B cell (primary cell): ENCODE measurements at regions not wholly inside any gene's neighbourhood (a gene's known extent, or its start where the extent isn't known, plus 50 kb on each side); places are given as distances from the start of the nearest gene placed in this dataset.

ENCODE experiments used
- EZH2 ChIP-seq: IDR thresholded peaks from 2 replicates; pipeline ENCODE4 v1.6.1; 2012; ENCODE audit warnings: borderline replicate concordance, low read depth, mild to moderate bottlenecking, moderate library complexity, low read length; ENCODE audit not compliant: insufficient read depth, poor library complexity, severe bottlenecking
- TF ChIP-seq, protein P1 (sequence below): fragments of 200-600 bp; IDR thresholded peaks from one replicate; pipeline ENCODE4 v1.8.0; 2022; ENCODE audit warnings: antibody characterized with exemption, mild to moderate bottlenecking

GRCh38 chr9:90478821-90479220 lies 163.8 kb downstream of the DIRAS2 start:
- TF ChIP-seq, protein P1, sequence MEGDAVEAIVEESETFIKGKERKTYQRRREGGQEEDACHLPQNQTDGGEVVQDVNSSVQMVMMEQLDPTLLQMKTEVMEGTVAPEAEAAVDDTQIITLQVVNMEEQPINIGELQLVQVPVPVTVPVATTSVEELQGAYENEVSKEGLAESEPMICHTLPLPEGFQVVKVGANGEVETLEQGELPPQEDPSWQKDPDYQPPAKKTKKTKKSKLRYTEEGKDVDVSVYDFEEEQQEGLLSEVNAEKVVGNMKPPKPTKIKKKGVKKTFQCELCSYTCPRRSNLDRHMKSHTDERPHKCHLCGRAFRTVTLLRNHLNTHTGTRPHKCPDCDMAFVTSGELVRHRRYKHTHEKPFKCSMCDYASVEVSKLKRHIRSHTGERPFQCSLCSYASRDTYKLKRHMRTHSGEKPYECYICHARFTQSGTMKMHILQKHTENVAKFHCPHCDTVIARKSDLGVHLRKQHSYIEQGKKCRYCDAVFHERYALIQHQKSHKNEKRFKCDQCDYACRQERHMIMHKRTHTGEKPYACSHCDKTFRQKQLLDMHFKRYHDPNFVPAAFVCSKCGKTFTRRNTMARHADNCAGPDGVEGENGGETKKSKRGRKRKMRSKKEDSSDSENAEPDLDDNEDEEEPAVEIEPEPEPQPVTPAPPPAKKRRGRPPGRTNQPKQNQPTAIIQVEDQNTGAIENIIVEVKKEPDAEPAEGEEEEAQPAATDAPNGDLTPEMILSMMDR, result no peak
- TF ChIP-seq EZH2, result no peak
